K562 (cell line): ENCODE measurements at regions not wholly inside any gene's neighbourhood (a gene's known extent, or its start where the extent isn't known, plus 50 kb on each side); places are given as distances from the start of the nearest gene placed in this dataset.

Experiments used
- ATAC-seq: fragments of 200-7000 bp; cut with Tn5 transposase; 3 replicates; pipeline ENCODE4 v1.9.1; 2020; ENCODE audit warnings: moderate library complexity
- BruUV-seq: library from RNA; stranded (reverse); fragments of 400-500 nt; replicated peaks from 2 replicates; lab custom pipeline; 2021; lab: Mats Ljungman, UMichigan
- CTCF ChIA-PET: fragments of 300-600 bp; formaldehyde crosslinking; extraction: SDS; loops from one replicate; lab custom pipeline; 2021; ENCODE audit warnings: low intra/inter-chr PET ratio; lab: Yijun Ruan, JAX
- POLR2A ChIA-PET: fragments of 300-600, 350-650 bp; sonication (Branson Sonifier 250); formaldehyde crosslinking; extraction: SDS; loops from one replicate; lab custom pipeline; 2021; ENCODE audit warnings: antibody characterized with exemption, inconsistent platforms; lab: Yijun Ruan, JAX
- DNase-seq, 4 experiments: peaks; one replicate each; pipeline versions ENCODE4 v3.0.0 to v3.0.0-alpha.2; 2011 to 2018; ENCODE audit warnings: low spot score in 3 of 4, mixed read lengths in 3 of 4; ENCODE audit errors: extremely low read depth in 1 of 4
- FAIRE-seq: peaks from 2 replicates; lab custom pipeline; 2011; peaks lifted over from hg19 to GRCh38; lab: Jason Lieb, UNC
- H2AFZ ChIP-seq: 2 replicates; pipeline ENCODE4 v1.6.0; 2011; ENCODE audit warnings: low read depth, low read length, control low read depth, inconsistent platforms
- H3K27ac ChIP-seq: fragments of 200-600 bp; 3 replicates; pipeline ENCODE4 v1.8.0; 2011; ENCODE audit warnings: low read depth, mild to moderate bottlenecking, control low read depth, inconsistent platforms, low read length, moderate library complexity, mixed read lengths; ENCODE audit errors: extremely low read depth
- H3K27me3 ChIP-seq, 2 experiments: fragments of 300-600 bp in 1 of 2; 2 replicates in 1 of 2; 3 replicates in 1 of 2; pipeline versions ENCODE4 v1.6.0 to v1.8.0; 2011; ENCODE audit warnings: inconsistent platforms in 2 of 2, low read length in 2 of 2, mild to moderate bottlenecking in 1 of 2, mixed read lengths in 1 of 2, moderate library complexity in 1 of 2; ENCODE audit not compliant: control insufficient read depth in 2 of 2, insufficient read depth in 2 of 2
- H3K36me3 ChIP-seq: fragments of 300-600 bp; 3 replicates; pipeline ENCODE4 v1.8.0; 2011; ENCODE audit warnings: mild to moderate bottlenecking, low read length, inconsistent platforms; ENCODE audit not compliant: control insufficient read depth, insufficient read depth
- H3K4me1 ChIP-seq, 2 experiments: fragments of 200-600 bp in 1 of 2; replicated peaks in 1 of 2; 2 replicates in 1 of 2; 3 replicates in 1 of 2; pipeline versions ENCODE4 v1.5.1 to v1.8.0; 2011; ENCODE audit warnings: inconsistent platforms in 2 of 2, low read length in 2 of 2, mild to moderate bottlenecking in 1 of 2, mixed read lengths in 1 of 2, moderate library complexity in 1 of 2; ENCODE audit not compliant: control insufficient read depth in 2 of 2, insufficient read depth in 2 of 2
- H3K4me2 ChIP-seq: 2 replicates; pipeline ENCODE4 v1.6.1; 2011; ENCODE audit warnings: low read length, control low read depth, inconsistent platforms, mixed read lengths; ENCODE audit not compliant: insufficient read depth
- H3K4me3 ChIP-seq: fragments of 200-600 bp; sonication (generic), shearing (Covaris generic); 2 replicates; pipeline ENCODE4 v1.5.1; 2016; ENCODE audit warnings: control low read depth, inconsistent platforms
- H3K79me2 ChIP-seq: fragments of 200-600 bp; 3 replicates; pipeline ENCODE4 v1.8.0; 2011; ENCODE audit warnings: low read length, inconsistent platforms; ENCODE audit not compliant: control insufficient read depth, insufficient read depth
- H3K9ac ChIP-seq, 2 experiments: 2 replicates each; pipeline versions ENCODE4 v1.6.0 to v1.6.1; 2011; ENCODE audit warnings: low read depth in 2 of 2, low read length in 2 of 2, control low read depth in 1 of 2, inconsistent platforms in 1 of 2, mild to moderate bottlenecking in 1 of 2, mixed read lengths in 1 of 2; ENCODE audit not compliant: insufficient read depth in 1 of 2
- H3K9me1 ChIP-seq: one replicate; pipeline ENCODE4 v1.6.0; 2011; ENCODE audit warnings: inconsistent platforms, mild to moderate bottlenecking, low read length, moderate library complexity; ENCODE audit not compliant: control insufficient read depth, insufficient read depth
- H3K9me3 ChIP-seq: replicated peaks from 2 replicates; pipeline ENCODE4 v1.5.1; 2011; ENCODE audit warnings: low read depth, low read length, inconsistent platforms; ENCODE audit not compliant: control insufficient read depth, insufficient read depth
- H4K20me1 ChIP-seq: replicated peaks from 2 replicates; pipeline ENCODE4 v1.6.1; 2011; ENCODE audit warnings: low read length, inconsistent platforms, mixed read lengths; ENCODE audit not compliant: control insufficient read depth, insufficient read depth
- BCOR ChIP-seq: fragments of 450-650 bp; IDR thresholded peaks from 2 replicates; pipeline ENCODE4 v1.6.1; 2016
- BRD4 ChIP-seq: fragments of 200-600 bp; sonication (generic); IDR thresholded peaks from 2 replicates; pipeline ENCODE4 v1.6.1; 2017; ENCODE audit warnings: inconsistent platforms
- C11orf30 ChIP-seq: fragments of 450-650 bp; IDR thresholded peaks from 2 replicates; pipeline ENCODE4 v1.6.1; 2016; ENCODE audit warnings: low read depth, mild to moderate bottlenecking
- CBFB ChIP-seq: sonication (generic); formaldehyde crosslinking; IDR thresholded peaks from 2 replicates; pipeline ENCODE4 v1.4.0; 2020; ENCODE audit warnings: mild to moderate bottlenecking, missing genetic modification reagents
- CREB3L1 ChIP-seq: fragments of 450-650 bp; IDR thresholded peaks from 2 replicates; pipeline ENCODE4 v1.6.1; 2014; ENCODE audit warnings: low read depth, mild to moderate bottlenecking, moderate library complexity, borderline replicate concordance
- DDX20 ChIP-seq: fragments of 450-650 bp; IDR thresholded peaks from 2 replicates; pipeline ENCODE4 v1.6.1; 2016; ENCODE audit warnings: missing genetic modification characterization, low read depth, mild to moderate bottlenecking, missing compliant biosample characterization, moderate library complexity
- FOXJ2 ChIP-seq: fragments of 200-800 bp; sonication (Bioruptor generic); IDR thresholded peaks from 2 replicates; pipeline ENCODE4 v1.6.1; 2016; ENCODE audit warnings: missing genetic modification characterization, missing compliant biosample characterization
- GATAD2B ChIP-seq: fragments of 450-650 bp; IDR thresholded peaks from 2 replicates; pipeline ENCODE4 v1.6.1; 2017; ENCODE audit warnings: mild to moderate bottlenecking, borderline replicate concordance
- HMGN3 ChIP-seq: IDR thresholded peaks from 2 replicates; pipeline ENCODE4 v1.6.1; 2011; ENCODE audit warnings: borderline replicate concordance, low read depth, mild to moderate bottlenecking, mixed read lengths, low read length; ENCODE audit not compliant: insufficient read length; ENCODE audit errors: extremely low read depth
- IRF9 ChIP-seq: fragments of 450-650 bp; IDR thresholded peaks from 2 replicates; pipeline ENCODE4 v1.6.1; 2016; ENCODE audit warnings: missing biosample characterization, missing genetic modification characterization
- LEF1 ChIP-seq: fragments of 450-650 bp; IDR thresholded peaks from 2 replicates; pipeline ENCODE4 v1.6.1; 2016; ENCODE audit warnings: mild to moderate bottlenecking
- MCM3 ChIP-seq: fragments of 450-650 bp; IDR thresholded peaks from 2 replicates; pipeline ENCODE4 v1.6.1; 2016
- PHF20 ChIP-seq: fragments of 450-650 bp; IDR thresholded peaks from 2 replicates; pipeline ENCODE4 v1.6.1; 2018; ENCODE audit not compliant: partially characterized antibody
- STAT5B ChIP-seq: fragments of 250-450 bp; sonication (Bioruptor Pico); IDR thresholded peaks from 2 replicates; pipeline ENCODE4 v1.8.0; 2021; ENCODE audit warnings: mild to moderate bottlenecking, inconsistent platforms
- TCFL5 ChIP-seq: fragments of 250-450 bp; sonication (Bioruptor Pico); conservative IDR thresholded peaks from 2 replicates; pipeline ENCODE4 v1.6.1; 2021; ENCODE audit warnings: mild to moderate bottlenecking, moderate library complexity, matching md5 sums
- TEAD4 ChIP-seq, 2 experiments: sonication (generic) in 1 of 2; formaldehyde crosslinking in 1 of 2; IDR thresholded peaks; 2 replicates each; pipeline versions ENCODE4 v1.6.1 to v1.8.0; 2012 to 2022; ENCODE audit warnings: borderline replicate concordance in 1 of 2, inconsistent platforms in 1 of 2, low read length in 1 of 2, mild to moderate bottlenecking in 1 of 2, missing genetic modification reagents in 1 of 2
- ZBTB2 ChIP-seq: fragments of 450-650 bp; IDR thresholded peaks from 2 replicates; pipeline ENCODE4 v1.6.1; 2016; ENCODE audit warnings: antibody characterized with exemption
- ZNF212 ChIP-seq: fragments of 450-650 bp; formaldehyde crosslinking; IDR thresholded peaks from 2 replicates; pipeline ENCODE4 v1.4.0; 2020; ENCODE audit warnings: mild to moderate bottlenecking
- WGBS: fragments of 100-300 bp; shearing (Covaris generic); methylation state at CpG from one replicate; pipeline ENCODE4 v1.1.6; 2016; ENCODE audit warnings: low coverage, mixed read lengths; ENCODE audit not compliant: insufficient coverage; ENCODE audit errors: missing lambda C conversion rate; 5-methylcytosine and 5-hydroxymethylcytosine counted together
- in situ Hi-C: fragments of 300-500 bp; cut with MboI; formaldehyde crosslinking; loops from 4 replicates; pipeline ENCODE4 v1.15.0; 2018; ENCODE audit warnings: inconsistent platforms, mixed read lengths
- intact Hi-C: fragments of 100-400 bp; cut with micrococcal nuclease; formaldehyde crosslinking; loops from 2 replicates; pipeline ENCODE4 v1.14.2; 2022

- TF ChIP-seq BCOR: no peak
- TF ChIP-seq STAT5B: no peak
- no peak for TF ChIP-seq LEF1
- no peak for TF ChIP-seq BRD4
- TF ChIP-seq, all 486 proteins: peak for 0
Measured at GRCh38 chr21:15935530-15935929, 205.7 kb downstream of the USP25 start (continued).

- CTCF ChIA-PET: no interaction called here
- FAIRE-seq: no peak
- TF ChIP-seq IRF9 (tag): no peak
- TF ChIP-seq ZNF212: no peak
- TF ChIP-seq CBFB: no peak
- TF ChIP-seq MCM3: no peak
- TF ChIP-seq CREB3L1: no peak
- no peak for TF ChIP-seq TEAD4 (IDR thresholded peaks at IDR 0.05; ENCODE audit: low read length)
- no peak for TF ChIP-seq TEAD4 (CRISPR knock-in tag; IDR thresholded peaks at IDR 0.05; ENCODE audit: borderline replicate concordance)
- TF ChIP-seq C11orf30: no peak
- TF ChIP-seq ZBTB2: no peak
- no peak for TF ChIP-seq PHF20
- no peak for TF ChIP-seq TCFL5
- no peak for TF ChIP-seq HMGN3
- no peak for TF ChIP-seq FOXJ2 (tag)
- no peak for TF ChIP-seq GATAD2B
- TF ChIP-seq DDX20 (tag): no peak
Measured at GRCh38 chr21:15943009-15943666, 213.4 kb downstream of the USP25 start.

More at GRCh38 chr21:15943009-15943666, 213.4 kb downstream of the USP25 start:
- no peak for ATAC-seq
- Histone ChIP-seq H3K4me2 (no peak overlapping the region), H4K20me1 (no peaks in the 10 kb centered on the region), H3K79me2 (no peaks in the 10 kb centered on the region), H3K9ac (no peak overlapping the region), H3K36me3 (no peaks in the 10 kb centered on the region), H3K9me1 (no peaks in the 10 kb centered on the region), H3K4me3 (no peak overlapping the region), H3K4me1 (no peaks in the 10 kb centered on the region), H3K9me3 (no peaks in the 10 kb centered on the region), H3K27ac (no peak overlapping the region), H3K27me3 (no peaks in the 10 kb centered on the region), H2AFZ (no peak overlapping the region)
- in situ Hi-C loops (no loop called here), intact Hi-C loops (no loop called here)
- BruUV-seq: no TSS peak
- POLR2A ChIA-PET: no interaction called here
- 0% methylated on average over 4 of the region's 4 CpGs for WGBS
- DNase-seq: no peak
